Fibroblast of skin of left biceps (primary cell): ENCODE measurements at regions not wholly inside any gene's neighbourhood (a gene's known extent, or its start where the extent isn't known, plus 50 kb on each side); places are given as distances from the start of the nearest gene placed in this dataset.

Source experiments
- DNase-seq, 2 experiments: peaks; one replicate each; pipeline ENCODE4 v3.0.0-alpha.2; 2013; ENCODE audit warnings: low read depth in 2 of 2

GRCh38 chr11:97269527-97269926 lies 879.7 kb downstream of the JRKL start:
- DNase-seq: no peak

GRCh38 chr11:97279341-97279740 lies 889.5 kb downstream of the JRKL start:
- DNase-seq: no peak

- DNase-seq: no peak
Observed at GRCh38 chr11:97280347-97280746, 890.5 kb downstream of the JRKL start.

DNA sequence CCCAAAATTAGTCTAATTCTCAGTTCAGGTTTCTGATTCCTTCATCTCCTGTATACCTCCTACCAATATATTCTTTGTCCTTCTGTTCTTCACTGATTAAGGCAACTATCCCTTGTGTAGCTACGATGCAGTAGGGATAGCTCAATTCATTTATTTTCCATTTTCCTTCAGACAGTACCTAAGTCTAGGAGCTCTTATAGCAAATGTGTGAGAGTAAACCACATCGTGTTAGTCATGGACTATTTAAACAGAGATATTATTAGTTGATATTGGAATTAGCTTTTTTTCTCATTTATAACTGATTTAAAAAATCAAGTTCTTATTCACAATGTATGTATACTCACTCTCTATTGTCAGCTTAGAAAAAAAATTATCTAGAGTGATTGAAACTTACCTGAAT lies 900.0 kb downstream of the JRKL start:
- DNase-seq: no peak

GRCh38 chr11:97290464-97291041 lies 900.7 kb downstream of the JRKL start:
- no peak for DNase-seq

- no peak for DNase-seq
Observed at GRCh38 chr11:97296301-97296700, 906.5 kb downstream of the JRKL start.

GRCh38 chr11:97309291-97309690 lies 919.5 kb downstream of the JRKL start:
- no peak for DNase-seq

DNA sequence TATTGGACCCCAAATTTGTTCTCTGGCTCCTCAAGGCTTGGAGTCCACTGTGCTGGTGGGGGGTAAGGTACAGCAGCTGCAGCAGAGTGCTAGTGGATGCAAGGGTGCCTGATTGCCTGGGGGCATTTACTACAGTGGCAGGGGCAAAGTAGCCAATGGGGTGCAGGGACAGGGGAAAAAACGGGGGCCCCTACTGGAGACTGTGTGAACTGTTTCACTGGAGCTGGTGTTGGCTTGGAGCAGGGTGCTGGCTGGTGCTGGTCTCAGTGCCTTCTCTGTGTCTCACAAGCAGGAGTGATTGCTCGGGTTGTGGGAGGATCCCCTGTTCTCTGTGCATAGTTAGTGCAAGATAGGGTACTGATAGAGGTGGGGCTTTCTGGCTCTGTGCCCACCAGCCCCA lies 935.9 kb downstream of the JRKL start:
- no peak for DNase-seq

DNA sequence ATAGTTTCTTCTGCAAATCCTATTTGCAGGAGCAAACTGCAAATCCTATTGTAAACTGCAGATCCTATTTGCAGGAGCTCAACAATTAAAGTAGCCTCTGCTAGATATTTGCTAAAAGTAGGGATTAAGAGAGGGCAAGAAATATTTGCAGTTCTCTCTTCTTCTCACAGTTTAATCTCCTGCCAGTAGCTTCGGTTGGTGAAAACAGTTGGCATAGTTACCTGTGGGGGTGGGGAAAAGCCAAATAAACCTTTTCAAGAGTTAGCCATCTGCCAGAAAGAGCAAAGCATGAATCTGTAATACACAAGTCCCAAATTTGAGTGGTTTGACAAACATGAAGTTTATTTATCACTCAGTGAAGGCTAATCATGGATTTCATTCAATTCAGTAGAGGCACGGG lies 942.5 kb downstream of the JRKL start:
- DNase-seq: no peak

DNA sequence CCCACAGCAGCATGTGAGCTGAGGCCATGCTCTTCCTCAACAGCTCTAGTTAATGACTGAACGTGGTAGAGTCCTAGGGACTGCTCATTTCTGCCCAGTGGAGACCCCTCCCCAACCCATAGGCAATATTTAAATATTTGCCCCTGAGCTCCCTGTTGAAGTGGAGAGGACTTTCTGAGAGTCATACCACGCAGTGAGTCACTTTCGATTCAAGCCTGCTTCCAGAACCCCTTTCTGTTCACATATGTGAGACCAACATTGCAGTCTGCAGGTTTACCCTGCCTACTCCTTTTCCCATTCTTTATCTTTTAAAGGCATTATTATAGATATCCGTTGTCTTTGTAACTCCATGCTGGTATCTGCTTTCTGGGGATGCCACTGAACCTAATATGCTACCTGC lies 946.3 kb downstream of the JRKL start:
- DNase-seq: no peak

GRCh38 chr11:97345032-97345431 lies 955.2 kb downstream of the JRKL start:
- no peak for DNase-seq

GRCh38 chr11:97349201-97349600 lies 959.4 kb downstream of the JRKL start:
- DNase-seq: no peak

- DNase-seq: no peak
Observed at GRCh38 chr11:97351939-97352338, 962.1 kb downstream of the JRKL start.

GRCh38 chr11:97354026-97354425 lies 964.2 kb downstream of the JRKL start:
- DNase-seq: no peak

DNA sequence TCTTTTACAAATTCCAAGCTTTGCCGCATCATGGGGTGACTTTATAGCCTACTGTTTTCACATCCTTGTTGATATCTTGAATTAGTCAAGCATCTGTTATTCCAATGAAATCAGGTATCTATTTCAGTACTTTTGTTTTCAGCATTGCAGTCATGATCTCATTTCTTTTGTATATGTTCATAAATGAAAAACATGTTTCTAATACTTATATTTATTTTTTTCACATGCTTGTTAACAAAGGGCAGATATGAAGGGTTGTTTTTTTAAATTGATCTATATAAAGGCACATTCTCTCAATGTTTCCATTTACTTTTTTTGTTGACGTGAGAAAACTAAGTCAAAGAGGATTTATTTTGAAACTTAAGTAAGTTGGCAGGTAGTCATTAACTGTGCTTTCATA lies 964.8 kb downstream of the JRKL start:
- no peak for DNase-seq

- DNase-seq: no peak
Observed at GRCh38 chr11:97355230-97355629, 965.4 kb downstream of the JRKL start.

DNA sequence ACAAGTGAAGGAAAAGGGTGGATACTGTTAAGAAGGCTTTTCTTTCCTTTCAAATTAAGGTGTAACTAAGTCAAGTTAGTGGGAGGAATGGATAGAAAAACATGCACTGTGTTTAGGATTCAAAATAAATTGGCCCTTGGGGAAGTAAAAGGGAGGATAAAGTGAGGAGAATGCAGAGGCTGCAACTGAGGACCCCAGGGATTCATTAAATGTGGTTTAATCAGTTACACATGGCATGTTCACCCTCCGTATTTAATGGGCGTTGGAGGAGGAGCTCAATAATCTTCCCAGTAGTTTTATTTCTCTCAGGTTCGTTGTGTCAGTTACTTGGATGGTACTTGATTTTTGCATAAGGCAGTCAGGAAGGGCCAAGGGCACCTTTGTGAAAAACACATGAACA lies 966.3 kb downstream of the JRKL start:
- no peak for DNase-seq

DNA sequence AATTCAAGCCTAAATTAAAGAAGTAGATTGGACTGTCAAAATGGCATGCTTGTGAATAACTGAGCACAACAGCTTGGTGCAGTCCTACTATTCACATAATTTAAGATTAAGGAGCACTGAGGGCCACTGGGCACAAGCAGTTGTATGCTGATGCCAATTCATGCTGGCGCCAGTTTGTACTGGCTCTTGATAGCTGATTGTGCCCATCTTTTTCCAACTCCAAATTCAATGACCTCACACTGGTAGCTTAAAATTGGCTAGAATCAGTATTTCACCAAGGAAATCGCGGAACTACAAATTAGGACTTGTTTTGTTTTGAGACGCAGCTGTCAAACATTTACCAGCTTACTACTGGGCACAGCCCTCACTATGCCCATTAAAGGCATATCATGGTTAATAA lies 969.2 kb downstream of the JRKL start:
- no peak for DNase-seq

DNA sequence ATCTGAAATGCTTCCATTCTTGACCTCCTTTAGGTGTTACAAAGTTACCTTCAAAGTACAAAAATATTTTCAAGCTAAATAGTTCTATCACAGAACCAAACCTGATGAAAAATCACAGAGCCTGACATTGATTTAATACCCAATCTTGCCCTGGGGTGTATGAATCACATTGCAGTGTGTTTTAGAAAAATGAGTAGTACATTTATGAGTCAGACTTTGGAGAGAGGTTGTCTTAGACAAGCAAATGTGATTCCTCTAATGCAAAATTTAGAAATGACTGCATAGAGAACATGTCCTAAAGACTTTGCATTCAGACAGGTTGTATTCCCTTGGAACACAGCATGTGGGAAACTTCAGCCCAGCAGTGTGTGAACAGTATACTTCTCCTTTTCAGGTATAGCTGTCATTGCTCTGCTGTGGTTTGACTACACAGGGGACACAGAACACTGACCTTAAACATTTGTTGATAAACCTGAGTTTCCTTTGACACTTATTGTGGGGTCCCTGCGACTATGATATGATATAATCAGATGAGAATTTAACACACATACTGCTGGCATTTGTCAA lies 972.1 kb downstream of the JRKL start:
- peak in 1 of 2 experiments; percentile 10 for DNase-seq

- no peak for DNase-seq
Observed at GRCh38 chr11:97363331-97363730, 973.5 kb downstream of the JRKL start.

GRCh38 chr11:97364047-97364446 lies 974.2 kb downstream of the JRKL start:
- peak; percentile 47 to 58 for DNase-seq

DNA sequence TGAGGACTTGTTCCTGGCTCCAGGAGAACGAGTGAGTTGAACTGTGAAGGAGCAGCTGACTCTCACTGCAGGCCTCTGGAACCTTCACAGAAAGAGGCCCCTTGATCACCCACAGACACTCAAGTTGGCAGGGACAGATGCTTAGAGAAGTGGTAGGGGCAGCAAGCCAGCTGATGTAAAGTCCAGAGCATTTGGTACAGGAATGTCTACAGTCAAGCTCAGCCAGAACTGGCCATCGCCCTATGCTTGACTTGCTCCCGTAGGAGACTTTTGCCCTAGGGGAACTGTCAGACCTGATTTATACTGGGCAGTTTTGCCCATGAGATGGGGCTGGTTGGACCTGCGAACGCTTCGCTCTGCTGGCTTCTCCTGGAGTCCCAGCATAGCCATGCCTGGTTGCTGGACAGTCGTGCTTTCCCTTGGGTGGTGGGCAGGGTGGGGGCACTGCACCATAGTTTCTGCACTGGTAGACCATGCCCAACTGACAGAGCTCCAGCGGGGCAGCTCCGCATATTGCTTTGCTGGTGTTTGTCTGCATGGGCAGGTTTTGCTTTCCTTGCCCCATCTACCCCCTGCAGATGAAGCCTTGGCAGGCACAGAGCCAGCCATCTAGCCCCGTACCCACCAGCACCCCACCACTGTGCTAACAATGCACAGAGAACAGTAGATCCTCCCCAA lies 977.7 kb downstream of the JRKL start:
- no peak for DNase-seq

- no peak for DNase-seq
Observed at GRCh38 chr11:97389270-97389669, 999.5 kb downstream of the JRKL start.

DNA sequence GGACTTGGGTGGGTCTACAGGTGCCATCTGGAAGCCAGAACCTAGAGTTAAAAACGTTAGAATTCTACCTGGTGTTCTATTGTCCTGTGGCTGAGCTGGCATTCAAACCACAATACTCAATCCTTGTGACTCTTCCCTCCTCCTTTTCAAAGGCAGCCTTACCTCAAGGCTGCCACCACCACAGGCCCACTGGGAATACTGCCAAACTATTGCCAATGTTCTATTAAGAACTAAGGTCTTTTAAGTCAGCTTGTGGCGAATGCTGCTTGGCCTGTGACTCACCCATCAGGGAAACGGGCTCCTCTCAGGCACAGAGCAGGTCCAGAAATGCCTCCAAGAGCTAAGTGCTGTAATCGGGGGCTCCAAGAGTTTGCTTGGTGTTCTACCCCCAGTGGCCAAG lies 1008.4 kb downstream of the JRKL start:
- no peak for DNase-seq
